GM12891 (cell line): ENCODE measurements at regions not wholly inside any gene's neighbourhood (a gene's known extent, or its start where the extent isn't known, plus 50 kb on each side); places are given as distances from the start of the nearest gene placed in this dataset.

Source experiments
- PAX5 ChIP-seq: IDR thresholded peaks from 2 replicates; pipeline ENCODE4 v1.6.1; 2011; ENCODE audit warnings: low read length, moderate library complexity, mild to moderate bottlenecking; ENCODE audit not compliant: insufficient read depth, severe bottlenecking
- POLR2A ChIP-seq: IDR thresholded peaks from 2 replicates; pipeline ENCODE4 v1.6.1; 2011; ENCODE audit warnings: low read depth, low read length, control low read depth
- POLR2AphosphoS5 ChIP-seq: IDR thresholded peaks from 2 replicates; pipeline ENCODE4 v1.6.1; 2011; ENCODE audit warnings: low read depth, low read length, control low read depth
- POU2F2 ChIP-seq: IDR thresholded peaks from 2 replicates; pipeline ENCODE4 v1.6.1; 2011; ENCODE audit warnings: low read depth, mild to moderate bottlenecking, control low read depth, low read length, moderate library complexity
- SPI1 ChIP-seq: IDR thresholded peaks from 2 replicates; pipeline ENCODE4 v1.6.1; 2011; ENCODE audit warnings: low read depth, low read length, control low read depth
- TAF1 ChIP-seq: IDR thresholded peaks from 2 replicates; pipeline ENCODE4 v1.6.1; 2011; ENCODE audit warnings: low read depth, low read length, control low read depth

- TF ChIP-seq POLR2A (no peak), POLR2AphosphoS5 (no peak), TAF1 (no peak), SPI1 (no peak), POU2F2 (no peak), PAX5 (no peak)
These were observed 107.2 kb downstream of the LHX9 start for GRCh38 chr1:198024336-198024735.
